Muscle of leg (tissue), 3 donors: ENCODE measurements at regions not wholly inside any gene's neighbourhood (a gene's known extent, or its start where the extent isn't known, plus 50 kb on each side); places are given as distances from the start of the nearest gene placed in this dataset.
A peak's percentile ranks its signal among the peaks of the same experiment; 100 is the strongest.

Experiments used
- DNase-seq: peaks from one replicate; pipeline ENCODE4 v3.0.0; 2013
- H3K27ac ChIP-seq: one replicate; pipeline ENCODE4 v1.5.1; 2013; ENCODE audit warnings: mild to moderate bottlenecking, low read length, control low read depth
- H3K27me3 ChIP-seq: one replicate; pipeline ENCODE4 v1.6.1; 2013; ENCODE audit warnings: low read length; ENCODE audit not compliant: control insufficient read depth, insufficient read depth
- H3K36me3 ChIP-seq: one replicate; pipeline ENCODE4 v1.6.1; 2013; ENCODE audit warnings: low read length; ENCODE audit not compliant: control insufficient read depth, insufficient read depth
- H3K4me1 ChIP-seq: one replicate; pipeline ENCODE4 v1.6.1; 2013; ENCODE audit warnings: low read length; ENCODE audit not compliant: control insufficient read depth, insufficient read depth
- H3K4me3 ChIP-seq: one replicate; pipeline ENCODE4 v1.5.1; 2013; ENCODE audit warnings: low read length, control low read depth
- H3K9me3 ChIP-seq: replicated peaks from 2 replicates; pipeline ENCODE4 v1.6.1; 2013; ENCODE audit warnings: low read depth, low read length; ENCODE audit not compliant: control insufficient read depth
- WGBS: methylation state at CpG from one replicate; pipeline ENCODE4 v1.1.5; 2013; ENCODE audit warnings: missing lambda C conversion rate; ENCODE audit not compliant: insufficient coverage; 5-methylcytosine and 5-hydroxymethylcytosine counted together

- no peak overlapping the region for H3K27ac ChIP-seq
- DNase-seq = no peak
- H3K27me3 ChIP-seq = no peaks in the 10 kb centered on the region
- no peaks in the 10 kb centered on the region for H3K36me3 ChIP-seq
- no peak overlapping the region for H3K4me3 ChIP-seq
- H3K4me1 ChIP-seq = no peaks in the 10 kb centered on the region
- WGBS = no CpG with 5 or more reads among the region's 2 CpGs
- H3K9me3 ChIP-seq = no peaks in the 10 kb centered on the region
These were observed 488.3 kb upstream of the ALCAM start for GRCh38 chr3:104878395-104878794.

GRCh38 chr3:104879919-104880318 lies 486.8 kb upstream of the ALCAM start:
- no peaks in the 10 kb centered on the region for H3K9me3 ChIP-seq
- H3K4me3 ChIP-seq = no peak overlapping the region
- no peaks in the 10 kb centered on the region for H3K27me3 ChIP-seq
- no peaks in the 10 kb centered on the region for H3K4me1 ChIP-seq
- H3K27ac ChIP-seq = no peak overlapping the region
- no peaks in the 10 kb centered on the region for H3K36me3 ChIP-seq
- no CpG with 5 or more reads among the region's 2 CpGs for WGBS
- peak; percentile 21 for DNase-seq

GRCh38 chr3:104885214-104885814 lies 481.4 kb upstream of the ALCAM start:
- Histone ChIP-seq H3K27me3 (no peaks in the 10 kb centered on the region), H3K27ac (no peak overlapping the region), H3K9me3 (no peaks in the 10 kb centered on the region), H3K4me3 (no peak overlapping the region), H3K36me3 (no peaks in the 10 kb centered on the region), H3K4me1 (no peaks in the 10 kb centered on the region)
- DNase-seq = no peak
- no CpG with 5 or more reads among the region's 3 CpGs for WGBS

GRCh38 chr3:104886220-104886995 lies 480.3 kb upstream of the ALCAM start:
- 100% methylated on average over 1 of the region's 4 CpGs for WGBS
- Histone ChIP-seq H3K9me3 (no peaks in the 10 kb centered on the region), H3K4me3 (no peak overlapping the region), H3K4me1 (no peaks in the 10 kb centered on the region), H3K27ac (no peak overlapping the region), H3K27me3 (no peaks in the 10 kb centered on the region), H3K36me3 (no peaks in the 10 kb centered on the region)
- DNase-seq = no peak

- WGBS = no CpG with 5 or more reads among the region's 3 CpGs
- H3K9me3 ChIP-seq = no peaks in the 10 kb centered on the region
- no peaks in the 10 kb centered on the region for H3K36me3 ChIP-seq
These were observed 479.6 kb upstream of the ALCAM start for GRCh38 chr3:104887069-104887468.

GRCh38 chr3:104887619-104888018 lies 479.1 kb upstream of the ALCAM start:
- Histone ChIP-seq H3K27ac (no peak overlapping the region), H3K27me3 (no peaks in the 10 kb centered on the region), H3K9me3 (no peaks in the 10 kb centered on the region), H3K36me3 (no peaks in the 10 kb centered on the region), H3K4me3 (no peak overlapping the region), H3K4me1 (no peaks in the 10 kb centered on the region)
- 60% methylated on average over 1 of the region's 2 CpGs for WGBS
- no peak for DNase-seq

More at GRCh38 chr3:104887069-104887468, 479.6 kb upstream of the ALCAM start:
- no peak for DNase-seq
- no peak overlapping the region for H3K4me3 ChIP-seq
- no peaks in the 10 kb centered on the region for H3K4me1 ChIP-seq
- no peak overlapping the region for H3K27ac ChIP-seq
- no peaks in the 10 kb centered on the region for H3K27me3 ChIP-seq

GRCh38 chr3:104892044-104892443 lies 474.7 kb upstream of the ALCAM start:
- H3K4me1 ChIP-seq = no peaks in the 10 kb centered on the region
- H3K36me3 ChIP-seq = no peaks in the 10 kb centered on the region
- no peak overlapping the region for H3K4me3 ChIP-seq
- H3K9me3 ChIP-seq = no peaks in the 10 kb centered on the region
- no peak for DNase-seq
- no peak overlapping the region for H3K27ac ChIP-seq
- no CpG with 5 or more reads among the region's 2 CpGs for WGBS
- no peaks in the 10 kb centered on the region for H3K27me3 ChIP-seq

GRCh38 chr3:104896624-104897023 lies 470.1 kb upstream of the ALCAM start:
- no CpG with 5 or more reads among the region's 1 CpG for WGBS
- H3K27me3 ChIP-seq = no peaks in the 10 kb centered on the region
- H3K36me3 ChIP-seq = no peaks in the 10 kb centered on the region
- no peak overlapping the region for H3K27ac ChIP-seq
- DNase-seq = no peak
- no peak overlapping the region for H3K4me3 ChIP-seq
- no peaks in the 10 kb centered on the region for H3K4me1 ChIP-seq
- no peaks in the 10 kb centered on the region for H3K9me3 ChIP-seq

- WGBS = no CpG with 5 or more reads among the region's 3 CpGs
- H3K27me3 ChIP-seq = no peaks in the 10 kb centered on the region
- no peak for DNase-seq
These were observed 465.3 kb upstream of the ALCAM start for GRCh38 chr3:104901396-104901795.

GRCh38 chr3:104903064-104903463 lies 463.6 kb upstream of the ALCAM start:
- Histone ChIP-seq H3K27me3 (no peaks in the 10 kb centered on the region), H3K4me1 (no peaks in the 10 kb centered on the region), H3K36me3 (no peaks in the 10 kb centered on the region), H3K9me3 (peaks cover 11% of the 10 kb centered on the region), H3K4me3 (no peak overlapping the region), H3K27ac (no peak overlapping the region)
- no CpG with 5 or more reads among the region's 3 CpGs for WGBS
- no peak for DNase-seq

More at GRCh38 chr3:104901396-104901795, 465.3 kb upstream of the ALCAM start:
- no peaks in the 10 kb centered on the region for H3K4me1 ChIP-seq
- peaks cover 6% of the 10 kb centered on the region for H3K9me3 ChIP-seq
- H3K27ac ChIP-seq = no peak overlapping the region
- H3K36me3 ChIP-seq = no peaks in the 10 kb centered on the region
- H3K4me3 ChIP-seq = no peak overlapping the region
